ENCODE measurements at regions not wholly inside any gene's neighbourhood (a gene's known extent, or its start where the extent isn't known, plus 50 kb on each side); places are given as distances from the start of the nearest gene placed in this dataset.

GRCh38 chr5:165940541-165940940 lies 2350.9 kb upstream of the WWC1 start:
- TF ChIP-seq CTCF (IDR thresholded peaks at IDR 0.05) (no peak), POLR2A (IDR thresholded peaks at IDR 0.05) (no peak)
